ENCODE measurements at regions not wholly inside any gene's neighbourhood (a gene's known extent, or its start where the extent isn't known, plus 50 kb on each side); places are given as distances from the start of the nearest gene placed in this dataset.
"Not testable (repeated sequence)": the region's sequence is repeated elsewhere in the genome, so short reads cannot be mapped to it uniquely, and the experiment has no call there.

DNA sequence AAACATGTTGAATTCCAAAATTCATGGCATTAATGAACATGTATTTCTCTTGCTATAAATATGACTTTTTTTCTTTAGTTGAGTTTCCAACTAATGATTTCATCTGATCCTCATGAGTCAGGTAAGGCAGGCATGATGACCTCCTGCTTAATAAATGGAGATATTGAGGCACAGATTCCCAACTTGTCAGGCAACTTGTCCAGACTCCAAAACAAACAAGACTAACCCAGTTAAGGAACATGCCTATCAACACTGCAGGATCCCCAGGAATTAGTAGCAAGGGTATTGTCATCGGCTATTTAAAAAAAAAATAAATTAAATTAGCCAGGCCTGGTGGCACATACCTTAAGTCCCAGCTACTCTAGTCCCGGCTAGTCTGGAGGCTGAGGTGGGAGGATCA is 121.3 kb upstream of the SALL4 start:
- ATAC-seq (no peak), DNase-seq (ENCODE audit: low read depth, low spot score) (no peak)
- H3K4me1 ChIP-seq (ENCODE audit: control insufficient read depth, insufficient read depth, low read length): peaks cover 3% of the 10 kb centered on the region; the same call in 1 of the 2 replicates
- no peaks in the 10 kb centered on the region for H3K9me3 ChIP-seq (ENCODE audit: control insufficient read depth, insufficient read depth, low read depth, low read length)
- in situ Hi-C loops (cut with HindIII; ENCODE audit: low pct_unique_long_range_greater_than_20kb, low sequenced_read_pairs) (no loop called here), intact Hi-C loops (cut with micrococcal nuclease; ENCODE audit: unreplicated experiment) (no loop called here)
- H3K27ac ChIP-seq (ENCODE audit: low read length): no peak overlapping the region; the same call in 1 of the 2 replicates
- BruUV-seq (replicated peaks): no TSS peak
- H3K4me3 ChIP-seq (ENCODE audit: low read depth in 2 of 2, low read length in 2 of 2): no peak overlapping the region
- CTCF ChIA-PET: no interaction called here
- TF ChIP-seq POLR2AphosphoS5 (IDR thresholded peaks at IDR 0.05; ENCODE audit: low read depth, low read length) (no peak), TCF7L2 (IDR thresholded peaks at IDR 0.05; ENCODE audit: low read depth, low read length) (no peak)
- TF ChIP-seq, protein P1, sequence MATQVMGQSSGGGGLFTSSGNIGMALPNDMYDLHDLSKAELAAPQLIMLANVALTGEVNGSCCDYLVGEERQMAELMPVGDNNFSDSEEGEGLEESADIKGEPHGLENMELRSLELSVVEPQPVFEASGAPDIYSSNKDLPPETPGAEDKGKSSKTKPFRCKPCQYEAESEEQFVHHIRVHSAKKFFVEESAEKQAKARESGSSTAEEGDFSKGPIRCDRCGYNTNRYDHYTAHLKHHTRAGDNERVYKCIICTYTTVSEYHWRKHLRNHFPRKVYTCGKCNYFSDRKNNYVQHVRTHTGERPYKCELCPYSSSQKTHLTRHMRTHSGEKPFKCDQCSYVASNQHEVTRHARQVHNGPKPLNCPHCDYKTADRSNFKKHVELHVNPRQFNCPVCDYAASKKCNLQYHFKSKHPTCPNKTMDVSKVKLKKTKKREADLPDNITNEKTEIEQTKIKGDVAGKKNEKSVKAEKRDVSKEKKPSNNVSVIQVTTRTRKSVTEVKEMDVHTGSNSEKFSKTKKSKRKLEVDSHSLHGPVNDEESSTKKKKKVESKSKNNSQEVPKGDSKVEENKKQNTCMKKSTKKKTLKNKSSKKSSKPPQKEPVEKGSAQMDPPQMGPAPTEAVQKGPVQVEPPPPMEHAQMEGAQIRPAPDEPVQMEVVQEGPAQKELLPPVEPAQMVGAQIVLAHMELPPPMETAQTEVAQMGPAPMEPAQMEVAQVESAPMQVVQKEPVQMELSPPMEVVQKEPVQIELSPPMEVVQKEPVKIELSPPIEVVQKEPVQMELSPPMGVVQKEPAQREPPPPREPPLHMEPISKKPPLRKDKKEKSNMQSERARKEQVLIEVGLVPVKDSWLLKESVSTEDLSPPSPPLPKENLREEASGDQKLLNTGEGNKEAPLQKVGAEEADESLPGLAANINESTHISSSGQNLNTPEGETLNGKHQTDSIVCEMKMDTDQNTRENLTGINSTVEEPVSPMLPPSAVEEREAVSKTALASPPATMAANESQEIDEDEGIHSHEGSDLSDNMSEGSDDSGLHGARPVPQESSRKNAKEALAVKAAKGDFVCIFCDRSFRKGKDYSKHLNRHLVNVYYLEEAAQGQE (IDR thresholded peaks at IDR 0.05; ENCODE audit: insufficient read depth in 1 of 2, low read depth in 2 of 2, low read length in 1 of 2): no peak
- no peaks in the 10 kb centered on the region for H3K27me3 ChIP-seq (ENCODE audit: control insufficient read depth, insufficient read depth, low read length)
- no peaks in the 10 kb centered on the region for H3K36me3 ChIP-seq (ENCODE audit: control insufficient read depth, insufficient read depth, low read length)
- POLR2A ChIA-PET: no interaction called here

DNA sequence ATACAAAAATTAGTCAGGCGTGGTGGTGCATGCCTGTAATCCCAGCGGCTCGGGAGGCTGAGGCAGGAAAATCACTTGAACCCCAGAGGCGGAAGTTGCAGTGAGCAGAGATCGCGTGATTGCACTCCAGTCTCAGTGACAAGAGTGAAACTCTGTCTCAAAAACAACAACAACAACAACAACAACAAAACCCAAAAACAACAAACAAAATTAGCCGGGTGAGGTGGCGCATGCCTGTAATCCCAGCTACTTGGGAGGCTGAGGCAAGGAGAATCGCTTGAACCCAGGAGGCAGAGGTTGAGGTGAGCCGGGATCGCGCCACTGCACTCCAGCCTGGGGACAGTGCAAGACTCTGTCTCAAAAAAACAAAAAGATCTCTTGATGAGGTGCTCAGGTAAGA is 120.5 kb upstream of the SALL4 start:
- H3K4me1 ChIP-seq (ENCODE audit: control insufficient read depth, insufficient read depth, low read length); DNase-seq (ENCODE audit: low read depth, low spot score); CTCF ChIA-PET; in situ Hi-C loops (cut with HindIII; ENCODE audit: low pct_unique_long_range_greater_than_20kb, low sequenced_read_pairs); POLR2A ChIA-PET; BruUV-seq (replicated peaks); intact Hi-C loops (cut with micrococcal nuclease; ENCODE audit: unreplicated experiment); H3K4me3 ChIP-seq (ENCODE audit: low read depth in 2 of 2, low read length in 2 of 2); H3K36me3 ChIP-seq (ENCODE audit: control insufficient read depth, insufficient read depth, low read length); H3K27me3 ChIP-seq (ENCODE audit: control insufficient read depth, insufficient read depth, low read length); ATAC-seq; H3K9me3 ChIP-seq (ENCODE audit: control insufficient read depth, insufficient read depth, low read depth, low read length): not testable (repeated sequence)
- peak overlapping the region; percentile 48; the same call in 1 of the 2 replicates for H3K27ac ChIP-seq (ENCODE audit: low read length)

DNA sequence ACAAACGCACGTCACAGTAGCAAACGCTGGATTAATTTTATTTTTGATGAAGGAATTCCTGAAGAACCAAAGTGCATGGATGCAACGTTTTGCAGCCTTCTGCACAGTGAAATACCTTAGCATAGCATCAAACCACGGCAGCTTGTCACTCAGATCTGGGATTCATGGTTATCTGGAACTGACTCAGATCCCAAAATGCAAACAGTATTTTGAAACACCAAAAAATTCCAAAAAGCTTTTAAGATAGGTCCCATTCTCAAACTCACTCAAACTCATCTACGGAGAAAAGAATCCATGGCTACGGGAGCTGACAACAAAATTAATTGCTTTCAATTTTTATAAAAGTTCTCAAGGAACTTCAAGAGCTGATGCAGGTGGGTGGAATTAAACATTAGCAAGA is 116.2 kb upstream of the SALL4 start:
- H3K27me3 ChIP-seq (ENCODE audit: control insufficient read depth, insufficient read depth, low read length): no peaks in the 10 kb centered on the region
- ChIA-PET CTCF (interaction anchor here (0.7 kb wide), 1 partner anchor 80 kb away, joined by 3 read pairs; no protein-coding TSS in a partner anchor), POLR2A (no interaction called here)
- BruUV-seq (replicated peaks): no TSS peak
- H3K4me3 ChIP-seq (ENCODE audit: low read depth in 2 of 2, low read length in 2 of 2): no peak overlapping the region
- TF ChIP-seq, protein P2, sequence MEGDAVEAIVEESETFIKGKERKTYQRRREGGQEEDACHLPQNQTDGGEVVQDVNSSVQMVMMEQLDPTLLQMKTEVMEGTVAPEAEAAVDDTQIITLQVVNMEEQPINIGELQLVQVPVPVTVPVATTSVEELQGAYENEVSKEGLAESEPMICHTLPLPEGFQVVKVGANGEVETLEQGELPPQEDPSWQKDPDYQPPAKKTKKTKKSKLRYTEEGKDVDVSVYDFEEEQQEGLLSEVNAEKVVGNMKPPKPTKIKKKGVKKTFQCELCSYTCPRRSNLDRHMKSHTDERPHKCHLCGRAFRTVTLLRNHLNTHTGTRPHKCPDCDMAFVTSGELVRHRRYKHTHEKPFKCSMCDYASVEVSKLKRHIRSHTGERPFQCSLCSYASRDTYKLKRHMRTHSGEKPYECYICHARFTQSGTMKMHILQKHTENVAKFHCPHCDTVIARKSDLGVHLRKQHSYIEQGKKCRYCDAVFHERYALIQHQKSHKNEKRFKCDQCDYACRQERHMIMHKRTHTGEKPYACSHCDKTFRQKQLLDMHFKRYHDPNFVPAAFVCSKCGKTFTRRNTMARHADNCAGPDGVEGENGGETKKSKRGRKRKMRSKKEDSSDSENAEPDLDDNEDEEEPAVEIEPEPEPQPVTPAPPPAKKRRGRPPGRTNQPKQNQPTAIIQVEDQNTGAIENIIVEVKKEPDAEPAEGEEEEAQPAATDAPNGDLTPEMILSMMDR (IDR thresholded peaks at IDR 0.05): no peak
- H3K9me3 ChIP-seq (ENCODE audit: control insufficient read depth, insufficient read depth, low read depth, low read length): no peaks in the 10 kb centered on the region
- in situ Hi-C loops (cut with HindIII; ENCODE audit: low pct_unique_long_range_greater_than_20kb, low sequenced_read_pairs): no loop called here
- no peaks in the 10 kb centered on the region for H3K36me3 ChIP-seq (ENCODE audit: control insufficient read depth, insufficient read depth, low read length)
- DNase-seq (ENCODE audit: low read depth, low spot score): no peak
- peaks cover under 1% of the 10 kb centered on the region; the same call in 1 of the 2 replicates for H3K4me1 ChIP-seq (ENCODE audit: control insufficient read depth, insufficient read depth, low read length)
- intact Hi-C loops (cut with micrococcal nuclease; ENCODE audit: unreplicated experiment): no loop called here
- ATAC-seq: no peak
- H3K27ac ChIP-seq (ENCODE audit: low read length): no peak overlapping the region
